Esophagus (tissue), 2 donors: ENCODE measurements at regions not wholly inside any gene's neighbourhood (a gene's known extent, or its start where the extent isn't known, plus 50 kb on each side); places are given as distances from the start of the nearest gene placed in this dataset.

Experiments used
- H3K27ac ChIP-seq, 2 donors: one replicate each; pipeline ENCODE4 v1.5.1; 2013; ENCODE audit warnings: low read depth in 2 of 2, mild to moderate bottlenecking in 2 of 2, inconsistent platforms in 1 of 2, low read length in 1 of 2, moderate library complexity in 1 of 2
- H3K27me3 ChIP-seq, 2 donors: one replicate each; pipeline ENCODE4 v1.6.1; 2013; ENCODE audit warnings: low read length in 2 of 2, control low read depth in 1 of 2, mild to moderate bottlenecking in 1 of 2; ENCODE audit not compliant: insufficient read depth in 2 of 2, control insufficient read depth in 1 of 2
- H3K36me3 ChIP-seq, 2 donors: one replicate each; pipeline ENCODE4 v1.6.1; 2013; ENCODE audit warnings: low read length in 1 of 2; ENCODE audit not compliant: control insufficient read depth in 2 of 2, insufficient read depth in 2 of 2
- H3K4me1 ChIP-seq, 2 donors: one replicate each; pipeline ENCODE4 v1.6.1; 2013; ENCODE audit warnings: low read length in 1 of 2; ENCODE audit not compliant: control insufficient read depth in 2 of 2, insufficient read depth in 2 of 2
- H3K4me3 ChIP-seq, 2 donors: one replicate each; pipeline ENCODE4 v1.5.1; 2013; ENCODE audit warnings: low read length in 2 of 2, mild to moderate bottlenecking in 2 of 2, low read depth in 1 of 2, moderate library complexity in 1 of 2
- H3K9me3 ChIP-seq, 2 donors: one replicate each; pipeline ENCODE4 v1.6.1; 2013; ENCODE audit warnings: mild to moderate bottlenecking in 2 of 2, low read depth in 1 of 2, low read length in 1 of 2, moderate library complexity in 1 of 2; ENCODE audit not compliant: control insufficient read depth in 2 of 2, insufficient read depth in 1 of 2
- WGBS, 2 donors: extraction: QIAGEN DNeasy Blood & Tissue Kit; methylation state at CpG; one replicate each; pipeline ENCODE4 v1.1.7; 2013; 5-methylcytosine and 5-hydroxymethylcytosine counted together
- donor health status: healthy with polysubstance abuse.
- donor health status: Bipolar disorder and iron deficiency.

GRCh38 chr6:71393981-71394432, 105.4 kb downstream of the OGFRL1 start:
- 57 to 65% methylated on average over 1 of the region's 1 CpG for WGBS, 2 donors
- Histone ChIP-seq H3K27me3 (no peaks in the 10 kb centered on the region), H3K4me1 (no peaks in the 10 kb centered on the region), H3K27ac (no peak overlapping the region), H3K4me3 (no peak overlapping the region), H3K36me3 (no peaks in the 10 kb centered on the region), H3K9me3 (no peaks in the 10 kb centered on the region)

- Histone ChIP-seq H3K27me3 (no peaks in the 10 kb centered on the region), H3K4me1 (no peaks in the 10 kb centered on the region), H3K9me3 (no peaks in the 10 kb centered on the region), H3K36me3 (no peaks in the 10 kb centered on the region), H3K27ac (no peak overlapping the region), H3K4me3 (no peak overlapping the region)
- 70 to 76% methylated on average over 2 of the region's 2 CpGs for WGBS, 2 donors
Measured at GRCh38 chr6:71394926-71395325, 106.3 kb downstream of the OGFRL1 start.

GRCh38 chr6:71395731-71396409, 107.3 kb downstream of the OGFRL1 start:
- H3K4me3 ChIP-seq = no peak overlapping the region
- H3K27ac ChIP-seq = no peak overlapping the region
- H3K36me3 ChIP-seq = no peaks in the 10 kb centered on the region
- no peaks in the 10 kb centered on the region for H3K9me3 ChIP-seq
- H3K4me1 ChIP-seq = no peaks in the 10 kb centered on the region
- 45 to 55% methylated on average over 3 of the region's 3 CpGs for WGBS, 2 donors
- H3K27me3 ChIP-seq = no peaks in the 10 kb centered on the region

- H3K4me3 ChIP-seq = no peak overlapping the region
- H3K4me1 ChIP-seq = no peaks in the 10 kb centered on the region
- no peaks in the 10 kb centered on the region for H3K9me3 ChIP-seq
- no peaks in the 10 kb centered on the region for H3K27me3 ChIP-seq
- H3K36me3 ChIP-seq = no peaks in the 10 kb centered on the region
- 58 to 62% methylated on average over 2 of the region's 2 CpGs for WGBS, 2 donors
- H3K27ac ChIP-seq = no peak overlapping the region
Measured at GRCh38 chr6:71396410-71396801, 107.8 kb downstream of the OGFRL1 start.

- no peak overlapping the region for H3K4me3 ChIP-seq
- no peaks in the 10 kb centered on the region for H3K36me3 ChIP-seq
- H3K4me1 ChIP-seq = no peaks in the 10 kb centered on the region
- no peaks in the 10 kb centered on the region for H3K27me3 ChIP-seq
- no peak overlapping the region for H3K27ac ChIP-seq
- WGBS, 2 donors = 71 to 95% methylated on average over 2 of the region's 2 CpGs
- no peaks in the 10 kb centered on the region for H3K9me3 ChIP-seq
Measured at GRCh38 chr6:71399279-71399678, 110.7 kb downstream of the OGFRL1 start.

- no peaks in the 10 kb centered on the region for H3K4me1 ChIP-seq
- H3K9me3 ChIP-seq = no peaks in the 10 kb centered on the region
- H3K36me3 ChIP-seq = no peaks in the 10 kb centered on the region
- H3K27me3 ChIP-seq = no peaks in the 10 kb centered on the region
- H3K4me3 ChIP-seq = no peak overlapping the region
- H3K27ac ChIP-seq = no peak overlapping the region
Measured at GRCh38 chr6:71400852-71401251, 112.2 kb downstream of the OGFRL1 start.

- no peaks in the 10 kb centered on the region for H3K9me3 ChIP-seq
- 86 to 91% methylated on average over 3 of the region's 3 CpGs for WGBS, 2 donors
- no peaks in the 10 kb centered on the region for H3K27me3 ChIP-seq
- H3K36me3 ChIP-seq = no peaks in the 10 kb centered on the region
- no peak overlapping the region for H3K4me3 ChIP-seq
- H3K27ac ChIP-seq = no peak overlapping the region
- no peaks in the 10 kb centered on the region for H3K4me1 ChIP-seq
Measured at GRCh38 chr6:71402096-71402495, 113.5 kb downstream of the OGFRL1 start.

- Histone ChIP-seq H3K4me1 (no peaks in the 10 kb centered on the region), H3K36me3 (no peaks in the 10 kb centered on the region), H3K4me3 (no peak overlapping the region), H3K27ac (no peak overlapping the region), H3K27me3 (no peaks in the 10 kb centered on the region), H3K9me3 (no peaks in the 10 kb centered on the region)
- WGBS, 2 donors = 62 to 66% methylated on average over 9 of the region's 9 CpGs
Measured at GRCh38 chr6:71403422-71404134, 115.0 kb downstream of the OGFRL1 start.

GRCh38 chr6:71404145-71404966, 115.7 kb downstream of the OGFRL1 start:
- Histone ChIP-seq H3K36me3 (no peaks in the 10 kb centered on the region), H3K4me1 (no peaks in the 10 kb centered on the region), H3K27me3 (no peaks in the 10 kb centered on the region), H3K4me3 (no peak overlapping the region), H3K9me3 (no peaks in the 10 kb centered on the region), H3K27ac (no peak overlapping the region)
- 51 to 58% methylated on average over 4 of the region's 4 CpGs for WGBS, 2 donors
